ENCODE measurements at regions not wholly inside any gene's neighbourhood (a gene's known extent, or its start where the extent isn't known, plus 50 kb on each side); places are given as distances from the start of the nearest gene placed in this dataset.
"Not testable (repeated sequence)": the region's sequence is repeated elsewhere in the genome, so short reads cannot be mapped to it uniquely, and the experiment has no call there.

GRCh38 chr4:1522606-1523005 is 116.4 kb upstream of the NKX1-1 start:
- no peak for DNase-seq

GRCh38 chr4:1521821-1522361 is 115.6 kb upstream of the NKX1-1 start:
- DNase-seq = no peak

- not testable (repeated sequence) for DNase-seq
These were observed 114.7 kb upstream of the NKX1-1 start for GRCh38 chr4:1520795-1521576.

- no peak for DNase-seq
These were observed 113.8 kb upstream of the NKX1-1 start for GRCh38 chr4:1519787-1520661.

- DNase-seq = no peak
These were observed 112.9 kb upstream of the NKX1-1 start for GRCh38 chr4:1518997-1519700.

- no peak for DNase-seq
These were observed 111.6 kb upstream of the NKX1-1 start for GRCh38 chr4:1517592-1518411.

- no peak for DNase-seq
These were observed 110.7 kb upstream of the NKX1-1 start for GRCh38 chr4:1516881-1517480.

GRCh38 chr4:1516261-1516660 is 110.0 kb upstream of the NKX1-1 start:
- no peak for DNase-seq

- DNase-seq = no peak
These were observed 109.5 kb upstream of the NKX1-1 start for GRCh38 chr4:1515763-1516162.

- no peak for DNase-seq
These were observed 108.9 kb upstream of the NKX1-1 start for GRCh38 chr4:1515156-1515555.

- no peak for DNase-seq
These were observed 108.4 kb upstream of the NKX1-1 start for GRCh38 chr4:1514612-1515011.

- no peak for DNase-seq
These were observed 107.8 kb upstream of the NKX1-1 start for GRCh38 chr4:1513936-1514483.

GRCh38 chr4:1512738-1513660 is 106.8 kb upstream of the NKX1-1 start:
- DNase-seq = no peak

- no peak for DNase-seq
These were observed 106.0 kb upstream of the NKX1-1 start for GRCh38 chr4:1512051-1512737.

- no peak for DNase-seq
These were observed 105.3 kb upstream of the NKX1-1 start for GRCh38 chr4:1511441-1512041.

GRCh38 chr4:1510931-1511330 is 104.7 kb upstream of the NKX1-1 start:
- no peak for DNase-seq

GRCh38 chr4:1509366-1509765 is 103.1 kb upstream of the NKX1-1 start:
- no peak for DNase-seq

- DNase-seq = no peak
These were observed 102.2 kb upstream of the NKX1-1 start for GRCh38 chr4:1508161-1509160.
